Femur (tissue), 1 donor: ENCODE measurements at regions not wholly inside any gene's neighbourhood (a gene's known extent, or its start where the extent isn't known, plus 50 kb on each side); places are given as distances from the start of the nearest gene placed in this dataset.

Experiments used
- DNase-seq: peaks from one replicate; pipeline ENCODE4 v3.0.0-alpha.2; 2017

GRCh38 chr12:45102818-45103217, 51.9 kb upstream of the DBX2 start:
- no peak for DNase-seq

GRCh38 chr12:45105996-45106395, 55.1 kb upstream of the DBX2 start:
- no peak for DNase-seq

- no peak for DNase-seq
Observed at GRCh38 chr12:45112306-45112705, 61.4 kb upstream of the DBX2 start.

GRCh38 chr12:45121224-45121623, 70.3 kb upstream of the DBX2 start:
- no peak for DNase-seq

GRCh38 chr12:45122768-45123380, 72.0 kb upstream of the DBX2 start:
- DNase-seq, result peak; percentile 33

GRCh38 chr12:45124485-45125155, 73.7 kb upstream of the DBX2 start:
- DNase-seq, result no peak

GRCh38 chr12:45125997-45126396, 75.1 kb upstream of the DBX2 start:
- DNase-seq, result no peak

GRCh38 chr12:45128637-45129036, 77.7 kb upstream of the DBX2 start:
- no peak for DNase-seq

GRCh38 chr12:45130881-45131281, 80.0 kb upstream of the DBX2 start:
- peak; percentile 56 for DNase-seq

GRCh38 chr12:45131506-45131905, 80.6 kb upstream of the DBX2 start:
- no peak for DNase-seq

GRCh38 chr12:45138609-45139008, 77.3 kb upstream of the ANO6 start:
- DNase-seq, result no peak

- no peak for DNase-seq
Observed at GRCh38 chr12:45148006-45148405, 67.9 kb upstream of the ANO6 start.

GRCh38 chr12:45148619-45149018, 67.3 kb upstream of the ANO6 start:
- no peak for DNase-seq

- no peak for DNase-seq
Observed at GRCh38 chr12:45165284-45165683, 50.6 kb upstream of the ANO6 start.

- DNase-seq, result peak; percentile 41
Observed at GRCh38 chr12:45166056-45166455, 49.8 kb upstream of the ANO6 start.
